CD14-positive monocyte (primary cell): ENCODE measurements at regions not wholly inside any gene's neighbourhood (a gene's known extent, or its start where the extent isn't known, plus 50 kb on each side); places are given as distances from the start of the nearest gene placed in this dataset.

Source experiments
- DNase-seq, 3 donors: peaks; one replicate each; pipeline ENCODE4 v3.0.0-alpha.2; 2011 to 2022
- H2AFZ ChIP-seq: 2 replicates; pipeline ENCODE4 v1.6.0; 2012; ENCODE audit warnings: mild to moderate bottlenecking, low read depth, low read length, inconsistent platforms; ENCODE audit not compliant: insufficient read depth, poor library complexity, severe bottlenecking
- H3K27ac ChIP-seq, 2 donors: 1 replicate in 1 of 2; 2 replicates in 1 of 2; pipeline ENCODE4 v1.5.1; 2012 to 2013; ENCODE audit warnings: low read length in 2 of 2, control low read depth in 1 of 2, inconsistent platforms in 1 of 2, low read depth in 1 of 2, mild to moderate bottlenecking in 1 of 2
- H3K27me3 ChIP-seq, 2 donors: one replicate each; pipeline versions ENCODE4 v1.6.0 to v1.6.1; 2011 to 2013; ENCODE audit warnings: low read length in 2 of 2; ENCODE audit not compliant: control insufficient read depth in 2 of 2, insufficient read depth in 2 of 2
- H3K36me3 ChIP-seq, 2 donors: replicated peaks in 1 of 2; 1 replicate in 1 of 2; 2 replicates in 1 of 2; pipeline versions ENCODE4 v1.5.1 to v1.6.1; 2012 to 2013; ENCODE audit warnings: low read length in 2 of 2, control low read depth in 1 of 2, inconsistent platforms in 1 of 2, mild to moderate bottlenecking in 1 of 2; ENCODE audit not compliant: insufficient read depth in 2 of 2, control insufficient read depth in 1 of 2
- H3K4me1 ChIP-seq, 2 donors: 1 replicate in 1 of 2; 2 replicates in 1 of 2; pipeline versions ENCODE4 v1.5.1 to v1.6.1; 2012 to 2013; ENCODE audit warnings: low read length in 2 of 2, control low read depth in 1 of 2, inconsistent platforms in 1 of 2, mild to moderate bottlenecking in 1 of 2, moderate library complexity in 1 of 2; ENCODE audit not compliant: insufficient read depth in 2 of 2, control insufficient read depth in 1 of 2
- H3K4me2 ChIP-seq: replicated peaks from 2 replicates; pipeline ENCODE3; 2012; ENCODE audit warnings: low read length, moderate library complexity, mild to moderate bottlenecking; ENCODE audit not compliant: poor library complexity, severe bottlenecking; ENCODE audit errors: extremely low read depth
- H3K4me3 ChIP-seq, 3 experiments: fragments of 200-600 bp in 1 of 3; sonication (generic) in 1 of 3; replicated peaks in 1 of 3; 1 replicate in 2 of 3; 2 replicates in 1 of 3; pipeline ENCODE4 v1.5.1; 2011 to 2013; ENCODE audit warnings: low read length in 3 of 3, mild to moderate bottlenecking in 3 of 3, control low read depth in 2 of 3, low read depth in 2 of 3, inconsistent platforms in 1 of 3, moderate library complexity in 1 of 3
- H3K79me2 ChIP-seq: 2 replicates; pipeline ENCODE4 v1.6.0; 2012; ENCODE audit warnings: mild to moderate bottlenecking, control low read depth, inconsistent platforms, low read length, moderate library complexity; ENCODE audit not compliant: insufficient read depth
- H3K9ac ChIP-seq: 2 replicates; pipeline ENCODE4 v1.6.0; 2017; ENCODE audit warnings: low read length, mild to moderate bottlenecking; ENCODE audit not compliant: insufficient read depth, poor library complexity, severe bottlenecking
- H3K9me3 ChIP-seq, 2 donors: replicated peaks in 1 of 2; 1 replicate in 1 of 2; 2 replicates in 1 of 2; pipeline versions ENCODE4 v1.5.1 to v1.6.1; 2012 to 2013; ENCODE audit warnings: low read length in 2 of 2, control low read depth in 1 of 2; ENCODE audit not compliant: control insufficient read depth in 1 of 2, insufficient read depth in 1 of 2
- H4K20me1 ChIP-seq: 2 replicates; pipeline ENCODE4 v1.6.0; 2012; ENCODE audit warnings: mild to moderate bottlenecking, low read length, control low read depth, moderate library complexity; ENCODE audit not compliant: insufficient read depth
- H3K27ac Mint-ChIP-seq, 7 donors: one replicate each; pipeline ENCODE4 v1.8.0; 2020; ENCODE audit warnings: mild to moderate bottlenecking in 7 of 7, mixed read lengths in 7 of 7, moderate library complexity in 6 of 7, inconsistent platforms in 2 of 7
- H3K27me3 Mint-ChIP-seq, 3 donors: one replicate each; pipeline ENCODE4 v1.8.0; 2021 to 2022; ENCODE audit warnings: low read depth in 3 of 3, mild to moderate bottlenecking in 3 of 3, mixed read lengths in 3 of 3, moderate library complexity in 3 of 3, inconsistent platforms in 1 of 3
- H3K36me3 Mint-ChIP-seq, 2 donors: one replicate each; pipeline ENCODE4 v1.8.0; 2020; ENCODE audit warnings: mixed read lengths in 2 of 2, inconsistent platforms in 1 of 2, mild to moderate bottlenecking in 1 of 2
- H3K4me1 Mint-ChIP-seq: one replicate; pipeline ENCODE4 v1.8.0; 2020; ENCODE audit warnings: mild to moderate bottlenecking, mixed read lengths
- H3K4me3 Mint-ChIP-seq, 2 donors: one replicate each; pipeline ENCODE4 v1.8.0; 2020; ENCODE audit warnings: mild to moderate bottlenecking in 2 of 2, mixed read lengths in 2 of 2, moderate library complexity in 1 of 2
- H3K9me3 Mint-ChIP-seq, 7 donors: one replicate each; pipeline ENCODE4 v1.8.0; 2020 to 2022; ENCODE audit warnings: mixed read lengths in 7 of 7, mild to moderate bottlenecking in 6 of 7, moderate library complexity in 6 of 7, inconsistent platforms in 2 of 7
- CTCF ChIP-seq: fragments of 200-600 bp; IDR thresholded peaks from one replicate; pipeline ENCODE4 v1.8.0; 2022; ENCODE audit warnings: antibody characterized with exemption, mild to moderate bottlenecking
- WGBS: methylation state at CpG from one replicate; pipeline ENCODE4 v1.1.5; 2013; ENCODE audit warnings: missing lambda C conversion rate; ENCODE audit not compliant: insufficient coverage; 5-methylcytosine and 5-hydroxymethylcytosine counted together
- intact Hi-C, 2 donors: fragments of 100-400 bp; cut with micrococcal nuclease; formaldehyde crosslinking; loops; one replicate each; pipeline versions ENCODE4 v1.15.0 to v1.15.1; 2023

- no peaks in the 10 kb centered on the region for H3K36me3 Mint-ChIP-seq
- no peak for TF ChIP-seq CTCF
- Histone ChIP-seq H3K4me3 (no peak overlapping the region), H3K79me2 (no peaks in the 10 kb centered on the region), H3K27me3 (no peaks in the 10 kb centered on the region), H3K9ac (no peak overlapping the region), H3K4me1 (no peaks in the 10 kb centered on the region), H2AFZ (no peak overlapping the region), H3K4me2 (no peak overlapping the region), H4K20me1 (no peaks in the 10 kb centered on the region), H3K36me3 (no peaks in the 10 kb centered on the region), H3K9me3 (no peaks in the 10 kb centered on the region), H3K27ac (no peak overlapping the region)
- peaks cover 0 to 3% (median 0%) of the 10 kb centered on the region in 7 donors for H3K9me3 Mint-ChIP-seq
- DNase-seq = no peak
- intact Hi-C loops = no loop called here
- WGBS = no CpG with 5 or more reads among the region's 1 CpG
- H3K27ac Mint-ChIP-seq = no peak overlapping the region
- no peak overlapping the region for H3K4me3 Mint-ChIP-seq
- no peaks in the 10 kb centered on the region for H3K27me3 Mint-ChIP-seq
- H3K4me1 Mint-ChIP-seq = no peaks in the 10 kb centered on the region
These were observed 283.1 kb downstream of the RAD51AP2 start for GRCh38 chr2:17235167-17235566.

- no CpG with 5 or more reads among the region's 4 CpGs for WGBS
- intact Hi-C loops = no loop called here
- no peak for TF ChIP-seq CTCF
- no peak overlapping the region for H3K4me3 ChIP-seq
- no peak overlapping the region for H3K4me3 Mint-ChIP-seq
- no peak overlapping the region for H3K9ac ChIP-seq
- no peak for DNase-seq
- H3K27me3 Mint-ChIP-seq = no peaks in the 10 kb centered on the region
- no peaks in the 10 kb centered on the region for H3K27me3 ChIP-seq
- no peaks in the 10 kb centered on the region for H3K4me1 ChIP-seq
- H3K27ac Mint-ChIP-seq = no peak overlapping the region
- H2AFZ ChIP-seq = no peak overlapping the region
- H3K9me3 Mint-ChIP-seq = peaks cover 0 to 3% (median 2%) of the 10 kb centered on the region in 7 donors
- H3K79me2 ChIP-seq = no peaks in the 10 kb centered on the region
- no peaks in the 10 kb centered on the region for H3K9me3 ChIP-seq
- H3K27ac ChIP-seq = no peak overlapping the region
- no peaks in the 10 kb centered on the region for H3K36me3 ChIP-seq
- H3K36me3 Mint-ChIP-seq = no peaks in the 10 kb centered on the region
- no peaks in the 10 kb centered on the region for H4K20me1 ChIP-seq
- H3K4me2 ChIP-seq = no peak overlapping the region
- H3K4me1 Mint-ChIP-seq = no peaks in the 10 kb centered on the region
These were observed 285.3 kb downstream of the RAD51AP2 start for GRCh38 chr2:17232776-17233556.
